ENCODE measurements at regions not wholly inside any gene's neighbourhood (a gene's known extent, or its start where the extent isn't known, plus 50 kb on each side); places are given as distances from the start of the nearest gene placed in this dataset.
"Not testable (repeated sequence)": the region's sequence is repeated elsewhere in the genome, so short reads cannot be mapped to it uniquely, and the experiment has no call there.

DNA sequence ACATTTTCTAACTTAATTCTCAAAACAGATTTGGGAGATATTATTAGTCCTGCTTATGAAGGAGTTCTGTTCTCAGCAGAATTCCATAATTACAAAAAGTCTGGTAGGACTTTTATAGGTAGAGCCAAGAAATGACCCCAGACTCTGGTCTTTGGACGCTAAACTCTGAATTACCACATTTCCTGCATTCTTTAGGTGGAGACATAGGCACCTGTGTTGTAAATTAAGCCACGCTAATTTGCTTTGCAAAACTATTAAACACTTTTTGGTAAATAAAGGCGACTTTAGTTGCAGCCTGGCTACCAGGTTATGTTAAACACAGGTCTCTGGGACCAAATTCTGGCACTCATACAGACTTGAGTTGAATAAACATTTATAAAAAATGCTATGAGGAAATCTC lies 77.7 kb downstream of the C9orf152 start:
- intact Hi-C loops (cut with DNase I, micrococcal nuclease): no loop called here
- TF ChIP-seq CTCF (IDR thresholded peaks at IDR 0.05): no peak
- DNase-seq (no peak), ATAC-seq (no peak)
- Histone ChIP-seq H3K4me1 (ENCODE audit: low read depth) (peaks cover 7% of the 10 kb centered on the region), H3K4me3 (no peak overlapping the region), H3K36me3 (ENCODE audit: low read depth) (no peaks in the 10 kb centered on the region), H3K9me3 (no peaks in the 10 kb centered on the region)

- peaks cover 7% of the 10 kb centered on the region for H3K4me1 ChIP-seq (ENCODE audit: low read depth)
- DNase-seq (no peak), ATAC-seq (no peak)
- no peaks in the 10 kb centered on the region for H3K36me3 ChIP-seq (ENCODE audit: low read depth)
- intact Hi-C loops (cut with DNase I, micrococcal nuclease): no loop called here
- no peak overlapping the region for H3K4me3 ChIP-seq
- TF ChIP-seq CTCF (IDR thresholded peaks at IDR 0.05): no peak
- no peaks in the 10 kb centered on the region for H3K9me3 ChIP-seq
Observed at GRCh38 chr9:110130791-110131416, 77.1 kb downstream of the C9orf152 start.

DNA sequence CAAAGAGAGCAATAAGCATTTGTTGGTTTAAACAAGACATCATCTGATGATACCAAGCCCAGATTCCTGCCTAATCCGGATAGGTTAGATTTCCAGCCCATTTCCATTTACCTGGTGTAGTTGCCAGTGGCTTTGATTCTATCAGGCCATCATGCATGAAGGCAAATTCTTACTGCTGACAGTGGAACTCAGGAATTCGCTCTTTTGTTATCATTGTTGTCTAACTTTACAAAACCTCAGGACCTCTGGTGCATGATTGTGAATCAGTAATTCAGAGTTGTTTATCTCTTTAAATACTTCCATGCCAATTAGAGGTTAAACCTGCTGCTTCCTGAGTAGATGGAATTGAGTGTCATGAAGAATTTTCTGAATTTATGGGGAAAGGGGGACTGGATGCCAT lies 76.5 kb downstream of the C9orf152 start:
- H3K9me3 ChIP-seq: no peaks in the 10 kb centered on the region
- H3K36me3 ChIP-seq (ENCODE audit: low read depth): no peaks in the 10 kb centered on the region
- TF ChIP-seq CTCF (IDR thresholded peaks at IDR 0.05): no peak
- DNase-seq (no peak), ATAC-seq (no peak)
- peaks cover 2% of the 10 kb centered on the region for H3K4me1 ChIP-seq (ENCODE audit: low read depth)
- H3K4me3 ChIP-seq: no peak overlapping the region
- intact Hi-C loops (cut with DNase I, micrococcal nuclease): no loop called here

DNA sequence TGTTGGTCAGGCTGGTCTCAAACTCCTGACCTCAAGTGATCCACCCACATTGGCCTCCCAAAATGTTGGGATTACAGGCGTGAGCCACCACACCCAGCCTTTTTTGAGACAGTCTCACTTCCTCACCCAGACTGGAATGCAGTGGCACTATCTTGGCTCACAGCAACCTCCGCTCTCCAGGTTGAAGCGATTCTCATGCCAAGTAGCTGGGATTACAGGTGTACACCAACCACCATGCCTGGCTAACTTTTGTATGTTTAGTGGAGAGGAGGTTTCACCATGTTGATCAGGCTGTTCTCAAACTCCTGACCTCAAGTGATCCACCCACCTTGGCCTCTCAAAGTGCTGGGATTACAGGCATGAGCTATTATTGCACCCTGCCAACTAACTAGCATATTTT lies 75.4 kb downstream of the C9orf152 start:
- H3K9me3 ChIP-seq; ATAC-seq; DNase-seq; intact Hi-C loops (cut with DNase I, micrococcal nuclease); H3K4me1 ChIP-seq (ENCODE audit: low read depth); H3K36me3 ChIP-seq (ENCODE audit: low read depth); H3K4me3 ChIP-seq: not testable (repeated sequence)

GRCh38 chr9:110133059-110133458 lies 74.9 kb downstream of the C9orf152 start:
- no peak for TF ChIP-seq CTCF (IDR thresholded peaks at IDR 0.05)
- H3K36me3 ChIP-seq (ENCODE audit: low read depth): no peaks in the 10 kb centered on the region
- H3K4me3 ChIP-seq: no peak overlapping the region
- ATAC-seq: no peak
- H3K4me1 ChIP-seq (ENCODE audit: low read depth): no peaks in the 10 kb centered on the region
- H3K9me3 ChIP-seq: no peaks in the 10 kb centered on the region
- DNase-seq: no peak
- intact Hi-C loops (cut with DNase I, micrococcal nuclease): no loop called here

- H3K36me3 ChIP-seq (ENCODE audit: low read depth): no peaks in the 10 kb centered on the region
- no peaks in the 10 kb centered on the region for H3K4me1 ChIP-seq (ENCODE audit: low read depth)
- intact Hi-C loops (cut with DNase I, micrococcal nuclease): no loop called here
- TF ChIP-seq CTCF (IDR thresholded peaks at IDR 0.05): no peak
- DNase-seq (no peak), ATAC-seq (no peak)
- H3K9me3 ChIP-seq: no peaks in the 10 kb centered on the region
- no peak overlapping the region for H3K4me3 ChIP-seq
Observed at GRCh38 chr9:110133608-110134210, 74.2 kb downstream of the C9orf152 start.

Measured in mucosa of descending colon (tissue), 3 donors.